Glutamatergic neuron (in vitro differentiated cells): ENCODE measurements at regions not wholly inside any gene's neighbourhood (a gene's known extent, or its start where the extent isn't known, plus 50 kb on each side); places are given as distances from the start of the nearest gene placed in this dataset.
"Not testable (repeated sequence)": the region's sequence is repeated elsewhere in the genome, so short reads cannot be mapped to it uniquely, and the experiment has no call there.

Experiments
- DNase-seq: peaks from one replicate; pipeline ENCODE4 v3.0.0; 2022
- H3K27ac Mint-ChIP-seq: one replicate; pipeline ENCODE4 v1.8.0; 2020; ENCODE audit warnings: mild to moderate bottlenecking, mixed read lengths, inconsistent platforms; ENCODE audit not compliant: unreplicated experiment
- H3K27me3 Mint-ChIP-seq: one replicate; pipeline ENCODE4 v1.8.0; 2020; ENCODE audit warnings: mild to moderate bottlenecking, moderate library complexity, mixed read lengths, inconsistent platforms; ENCODE audit not compliant: unreplicated experiment
- H3K36me3 Mint-ChIP-seq: one replicate; pipeline ENCODE4 v1.8.0; 2020; ENCODE audit warnings: mild to moderate bottlenecking, mixed read lengths, inconsistent platforms; ENCODE audit not compliant: unreplicated experiment
- H3K4me1 Mint-ChIP-seq: one replicate; pipeline ENCODE4 v1.8.0; 2020; ENCODE audit warnings: mild to moderate bottlenecking, low read depth, mixed read lengths, inconsistent platforms; ENCODE audit not compliant: unreplicated experiment
- H3K4me3 Mint-ChIP-seq: one replicate; pipeline ENCODE4 v1.8.0; 2020; ENCODE audit warnings: mild to moderate bottlenecking, mixed read lengths, inconsistent platforms; ENCODE audit not compliant: unreplicated experiment
- H3K9me3 Mint-ChIP-seq: one replicate; pipeline ENCODE4 v1.8.0; 2020; ENCODE audit warnings: mild to moderate bottlenecking, moderate library complexity, mixed read lengths, inconsistent platforms; ENCODE audit not compliant: unreplicated experiment
- TF ChIP-seq, protein P1 (sequence below): fragments of 200-600 bp; sonication (generic); IDR thresholded peaks from one replicate; pipeline ENCODE4 v1.5.0; 2021; ENCODE audit not compliant: partially characterized antibody, unreplicated experiment

GRCh38 chr4:91758487-91758886 lies 545.3 kb upstream of the GRID2 start:
- H3K4me3 Mint-ChIP-seq, result no peak overlapping the region
- no peaks in the 10 kb centered on the region for H3K36me3 Mint-ChIP-seq
- TF ChIP-seq, protein P1, sequence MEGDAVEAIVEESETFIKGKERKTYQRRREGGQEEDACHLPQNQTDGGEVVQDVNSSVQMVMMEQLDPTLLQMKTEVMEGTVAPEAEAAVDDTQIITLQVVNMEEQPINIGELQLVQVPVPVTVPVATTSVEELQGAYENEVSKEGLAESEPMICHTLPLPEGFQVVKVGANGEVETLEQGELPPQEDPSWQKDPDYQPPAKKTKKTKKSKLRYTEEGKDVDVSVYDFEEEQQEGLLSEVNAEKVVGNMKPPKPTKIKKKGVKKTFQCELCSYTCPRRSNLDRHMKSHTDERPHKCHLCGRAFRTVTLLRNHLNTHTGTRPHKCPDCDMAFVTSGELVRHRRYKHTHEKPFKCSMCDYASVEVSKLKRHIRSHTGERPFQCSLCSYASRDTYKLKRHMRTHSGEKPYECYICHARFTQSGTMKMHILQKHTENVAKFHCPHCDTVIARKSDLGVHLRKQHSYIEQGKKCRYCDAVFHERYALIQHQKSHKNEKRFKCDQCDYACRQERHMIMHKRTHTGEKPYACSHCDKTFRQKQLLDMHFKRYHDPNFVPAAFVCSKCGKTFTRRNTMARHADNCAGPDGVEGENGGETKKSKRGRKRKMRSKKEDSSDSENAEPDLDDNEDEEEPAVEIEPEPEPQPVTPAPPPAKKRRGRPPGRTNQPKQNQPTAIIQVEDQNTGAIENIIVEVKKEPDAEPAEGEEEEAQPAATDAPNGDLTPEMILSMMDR, result no peak
- no peak overlapping the region for H3K27ac Mint-ChIP-seq
- H3K9me3 Mint-ChIP-seq, result no peaks in the 10 kb centered on the region
- DNase-seq, result no peak
- H3K27me3 Mint-ChIP-seq, result no peaks in the 10 kb centered on the region
- peaks cover 8% of the 10 kb centered on the region for H3K4me1 Mint-ChIP-seq

- Mint-ChIP-seq H3K36me3 (no peaks in the 10 kb centered on the region), H3K27ac (no peak overlapping the region), H3K4me3 (no peak overlapping the region), H3K9me3 (no peaks in the 10 kb centered on the region), H3K27me3 (no peaks in the 10 kb centered on the region), H3K4me1 (no peaks in the 10 kb centered on the region)
- TF ChIP-seq, protein P1, result no peak
- DNase-seq, result no peak
Measured at GRCh38 chr4:91764085-91764484, 539.7 kb upstream of the GRID2 start.

GRCh38 chr4:91769912-91770311 lies 533.9 kb upstream of the GRID2 start:
- Mint-ChIP-seq H3K27me3 (peaks cover 6% of the 10 kb centered on the region), H3K4me3 (no peak overlapping the region), H3K4me1 (no peaks in the 10 kb centered on the region), H3K9me3 (peaks cover 4% of the 10 kb centered on the region), H3K27ac (no peak overlapping the region), H3K36me3 (peaks cover 15% of the 10 kb centered on the region)
- no peak for DNase-seq
- TF ChIP-seq, protein P1, result no peak

DNA sequence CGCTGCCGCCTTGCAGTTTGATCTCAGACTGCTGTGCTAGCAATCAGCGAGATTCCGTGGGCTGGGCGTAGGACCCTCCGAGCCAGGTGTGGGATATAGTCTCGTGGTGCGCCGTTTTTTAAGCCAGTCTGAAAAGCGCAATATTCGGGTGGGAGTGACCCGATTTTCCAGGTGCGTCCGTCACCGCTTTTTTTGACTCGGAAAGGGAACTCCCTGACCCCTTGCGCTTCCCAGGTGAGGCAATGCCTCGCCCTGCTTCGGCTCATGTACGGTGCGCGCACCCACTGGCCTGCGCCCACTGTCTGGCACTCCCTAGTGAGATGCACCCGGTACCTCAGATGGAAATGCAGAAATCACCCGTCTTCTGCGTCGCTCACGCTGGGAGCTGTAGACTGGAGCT lies 512.1 kb upstream of the GRID2 start:
- not testable (repeated sequence) for DNase-seq, H3K27me3 Mint-ChIP-seq, H3K9me3 Mint-ChIP-seq, H3K4me1 Mint-ChIP-seq, H3K36me3 Mint-ChIP-seq
- H3K27ac Mint-ChIP-seq, result peak overlapping the region; percentile 92
- H3K4me3 Mint-ChIP-seq, result peak overlapping the region; percentile 95

GRCh38 chr4:91795947-91796346 lies 507.8 kb upstream of the GRID2 start:
- no peak for DNase-seq
- Mint-ChIP-seq H3K36me3 (no peaks in the 10 kb centered on the region), H3K9me3 (no peaks in the 10 kb centered on the region), H3K27me3 (no peaks in the 10 kb centered on the region), H3K27ac (no peak overlapping the region), H3K4me3 (no peak overlapping the region), H3K4me1 (no peaks in the 10 kb centered on the region)
- TF ChIP-seq, protein P1, result no peak

DNA sequence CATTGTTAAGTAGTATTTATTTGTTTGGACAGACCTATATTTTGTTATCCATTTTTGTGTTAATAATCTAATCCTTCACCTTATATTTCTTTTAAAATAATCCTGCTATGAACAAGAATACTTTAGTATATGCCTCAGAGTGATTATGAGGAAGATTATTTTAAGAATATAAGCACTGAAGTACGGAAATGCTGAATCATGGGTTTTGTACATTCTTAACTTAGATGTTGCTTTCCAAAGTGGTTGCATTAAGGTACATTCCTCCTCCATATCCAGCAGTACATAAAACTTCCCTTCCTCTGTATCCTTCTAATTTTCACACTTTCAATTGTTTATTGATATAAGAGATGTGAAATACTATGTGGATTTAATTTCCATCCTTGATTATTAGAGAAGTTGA lies 491.4 kb upstream of the GRID2 start:
- TF ChIP-seq, protein P1, result no peak
- Mint-ChIP-seq H3K4me1 (no peaks in the 10 kb centered on the region), H3K4me3 (no peak overlapping the region), H3K9me3 (no peaks in the 10 kb centered on the region), H3K27me3 (no peaks in the 10 kb centered on the region), H3K36me3 (no peaks in the 10 kb centered on the region), H3K27ac (no peak overlapping the region)
- DNase-seq, result no peak
